Activated CD4-positive, CD25-positive, alpha-beta regulatory T cell treated with anti-CD3 and anti-CD28 coated beads, Interleukin-2, amount 50 U/mL, for 24 hours (primary cell): ENCODE measurements at regions not wholly inside any gene's neighbourhood (a gene's known extent, or its start where the extent isn't known, plus 50 kb on each side); places are given as distances from the start of the nearest gene placed in this dataset.

Source experiments
- ATAC-seq, 2 donors: fragments of 150-1000 bp; cut with Tn5 transposase; one replicate each; pipeline ENCODE4 v1.10.0; 2021; ENCODE audit warnings: mild to moderate bottlenecking in 1 of 2, moderate library complexity in 1 of 2

- no peak for ATAC-seq
Observed at GRCh38 chr13:111476197-111476596, 155.8 kb downstream of the TEX29 start.

GRCh38 chr13:111479412-111479811, 159.0 kb downstream of the TEX29 start:
- ATAC-seq, result no peak

DNA sequence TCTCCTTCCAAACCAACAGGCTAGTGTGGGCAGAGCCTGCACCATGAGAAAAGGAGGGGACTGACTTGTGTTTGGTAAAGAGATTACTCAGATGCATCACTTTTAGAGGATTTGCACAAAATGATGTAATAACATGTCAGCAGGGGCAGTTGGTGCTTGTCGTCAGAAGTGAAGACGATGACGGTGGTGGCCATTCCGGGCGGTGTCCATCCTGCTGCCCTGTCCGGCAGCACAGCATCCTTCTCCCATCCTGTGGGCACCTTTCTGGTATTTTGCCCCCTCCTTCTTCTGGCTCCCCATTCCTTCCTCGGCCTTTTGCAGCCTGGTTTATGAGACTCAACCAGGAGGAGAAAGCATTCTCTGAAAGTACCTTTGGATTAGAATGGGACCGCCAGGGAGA, 160.1 kb downstream of the TEX29 start:
- no peak for ATAC-seq

GRCh38 chr13:111480976-111481375, 160.5 kb downstream of the TEX29 start:
- ATAC-seq, result peak in 1 of 2 donors; percentile 10

- ATAC-seq, result no peak
Observed at GRCh38 chr13:111482126-111482525, 161.7 kb downstream of the TEX29 start.

GRCh38 chr13:111482806-111483620, 162.6 kb downstream of the TEX29 start:
- ATAC-seq, result no peak

- no peak for ATAC-seq
Observed at GRCh38 chr13:111483621-111483987, 163.2 kb downstream of the TEX29 start.

DNA sequence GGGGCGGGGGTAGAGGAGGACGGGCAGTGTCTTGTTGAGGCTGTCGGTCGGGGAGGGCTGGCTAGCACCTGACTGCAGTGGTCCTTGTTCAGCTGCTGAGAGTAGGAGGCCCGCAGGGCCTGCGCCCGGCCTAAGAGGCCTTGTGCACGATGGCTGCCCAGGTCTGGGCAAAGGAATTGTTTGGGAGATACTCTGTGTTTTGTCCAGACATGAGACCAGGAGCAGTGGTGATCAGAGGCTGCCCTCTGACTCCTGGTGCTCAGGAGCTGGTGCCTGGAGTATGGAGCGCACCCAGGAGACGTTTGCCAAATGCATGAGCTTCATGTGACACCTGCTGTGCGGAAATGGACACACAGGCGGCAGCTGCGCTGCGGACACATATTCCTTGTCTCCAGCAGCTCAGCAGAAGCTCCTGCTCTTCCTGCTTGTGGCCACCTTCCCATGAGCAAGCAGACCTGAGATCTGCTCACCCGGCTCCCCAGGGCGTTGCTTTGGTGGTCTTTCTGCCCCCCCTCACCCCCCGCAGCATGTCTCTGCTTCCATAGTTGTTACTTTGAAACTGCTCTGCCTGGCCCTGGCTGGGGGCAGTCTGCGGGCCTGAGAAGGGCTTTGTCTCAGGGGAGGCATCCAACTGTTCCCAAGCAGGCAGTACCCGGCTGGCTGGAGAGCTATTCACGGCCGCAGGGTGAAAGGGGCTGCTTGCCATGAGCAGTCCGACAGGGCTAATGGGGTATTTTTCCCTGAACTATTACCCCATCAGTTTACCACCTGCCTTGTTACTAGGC, 163.9 kb downstream of the TEX29 start:
- no peak for ATAC-seq

DNA sequence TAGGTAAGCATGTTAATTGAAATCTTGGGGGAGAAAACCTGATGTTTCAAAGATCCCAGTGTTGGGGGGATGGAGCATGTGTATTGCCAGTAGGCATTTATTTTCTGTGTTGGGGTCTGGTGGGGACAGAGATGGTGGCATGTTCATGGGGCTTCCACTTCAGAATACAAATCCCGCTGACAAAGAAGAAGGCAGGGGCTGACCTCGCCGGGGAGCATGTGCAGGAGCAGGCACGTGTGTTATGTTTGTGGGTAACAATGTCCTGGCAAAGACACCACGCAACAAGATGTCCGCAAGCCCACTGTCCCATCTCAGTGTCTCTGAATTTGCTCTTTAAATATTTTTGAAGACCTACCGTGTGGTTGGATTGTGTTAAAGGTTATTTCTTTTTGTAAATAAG, 164.5 kb downstream of the TEX29 start:
- no peak for ATAC-seq

- no peak for ATAC-seq
Observed at GRCh38 chr13:111485491-111486250, 165.2 kb downstream of the TEX29 start.

- ATAC-seq, result no peak
Observed at GRCh38 chr13:111486331-111486730, 165.9 kb downstream of the TEX29 start.

DNA sequence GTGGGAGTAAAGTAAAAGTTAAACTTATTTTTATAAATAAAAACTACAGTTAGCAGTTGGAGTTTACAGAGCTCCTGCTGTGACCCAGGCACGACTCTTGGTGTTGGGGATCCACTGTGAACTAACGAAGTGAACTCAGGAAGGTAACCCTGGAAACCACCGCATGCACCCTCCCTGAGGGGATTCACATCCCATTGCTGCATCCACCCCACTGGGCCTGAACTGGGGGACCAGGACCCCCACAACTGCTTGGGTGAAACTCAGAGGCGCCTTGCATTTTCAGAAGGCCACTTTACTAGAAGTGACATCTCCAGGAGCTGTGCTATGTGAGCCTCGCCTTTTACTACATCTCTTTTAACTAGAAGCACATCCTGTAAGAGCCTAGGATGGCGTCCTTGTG, 166.4 kb downstream of the TEX29 start:
- ATAC-seq, result no peak

DNA sequence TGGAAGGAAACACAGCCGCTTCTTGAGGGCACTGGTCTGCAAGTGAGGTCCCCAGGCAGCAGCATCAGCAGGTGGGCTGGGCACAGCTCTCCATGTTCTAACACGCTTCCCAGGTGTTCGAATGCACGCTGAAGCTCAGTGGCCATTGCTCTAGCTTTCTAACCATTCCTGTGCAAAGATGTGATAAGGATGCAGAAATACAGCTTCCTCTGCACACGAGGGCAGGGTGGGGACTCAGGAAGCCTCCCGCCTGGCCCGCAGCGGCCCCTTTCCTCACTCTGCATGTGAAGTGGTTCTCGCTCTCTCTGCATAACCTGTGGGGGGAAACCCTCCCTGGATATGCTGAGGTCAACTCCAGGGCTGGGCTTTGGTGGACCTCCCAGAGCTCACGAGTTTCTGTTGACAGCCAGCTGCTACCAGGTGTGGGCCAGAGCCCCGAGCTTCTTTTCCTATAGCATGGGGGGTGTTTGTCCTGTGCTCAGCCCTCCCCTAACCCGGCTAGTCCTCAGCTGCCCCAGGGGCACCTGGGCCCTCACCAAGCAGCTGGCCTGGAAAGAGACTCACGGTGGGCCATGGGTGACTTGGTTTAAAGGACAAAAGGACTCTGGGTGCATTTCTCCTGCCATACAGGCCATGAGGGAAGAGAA, 168.2 kb downstream of the TEX29 start:
- no peak for ATAC-seq

GRCh38 chr13:111489301-111489700, 168.9 kb downstream of the TEX29 start:
- no peak for ATAC-seq

- no peak for ATAC-seq
Observed at GRCh38 chr13:111490611-111491010, 170.2 kb downstream of the TEX29 start.

DNA sequence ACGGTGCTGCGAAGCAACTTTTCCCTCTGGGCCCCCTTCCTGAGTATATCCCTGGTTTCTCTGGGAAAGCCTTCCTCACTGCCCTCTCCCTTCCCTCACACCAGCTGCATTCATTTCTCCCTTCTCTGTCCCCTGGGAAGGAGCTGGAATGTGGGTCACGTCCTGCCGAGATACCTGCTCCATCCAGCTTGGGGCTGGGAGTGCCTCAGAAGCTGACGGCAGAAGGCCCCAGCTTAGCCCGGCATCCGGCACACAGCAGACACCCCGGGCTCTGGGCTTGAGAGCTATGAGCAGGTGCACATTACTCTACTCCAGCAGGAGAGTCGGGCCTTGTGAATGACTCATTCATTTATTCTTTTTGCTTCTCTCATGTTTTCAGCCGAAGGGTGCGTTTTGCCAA, 170.6 kb downstream of the TEX29 start:
- ATAC-seq, result no peak

GRCh38 chr13:111491659-111492058, 171.2 kb downstream of the TEX29 start:
- no peak for ATAC-seq

DNA sequence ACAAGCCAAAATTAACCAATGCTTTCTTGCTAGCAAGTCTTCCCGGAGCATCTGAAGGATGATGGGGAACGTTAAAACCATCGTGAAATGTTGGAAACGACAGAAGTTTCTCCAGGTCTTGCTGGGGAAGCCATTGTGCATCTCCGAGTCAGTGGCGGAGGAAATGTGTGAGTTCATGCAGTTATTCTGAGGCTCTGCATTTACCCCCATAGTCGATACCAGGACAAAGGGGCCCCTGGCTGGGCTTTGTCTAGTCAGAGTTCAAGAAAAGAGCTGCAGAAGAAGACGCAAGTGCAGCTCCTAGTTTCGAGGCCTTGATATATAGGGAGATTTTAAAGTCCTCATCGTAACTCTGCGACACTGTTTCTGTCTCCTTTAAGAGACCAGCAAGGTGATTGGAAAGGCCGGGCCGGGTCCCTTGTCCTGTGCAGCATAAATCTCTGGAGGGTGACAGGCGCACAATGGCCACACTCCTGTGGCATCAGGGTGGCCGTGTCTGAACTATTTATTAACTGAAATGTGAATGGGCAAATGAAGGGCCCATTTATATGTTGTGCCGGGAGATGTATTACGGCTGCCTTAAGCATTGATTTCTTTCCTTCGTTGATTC, 172.0 kb downstream of the TEX29 start:
- no peak for ATAC-seq

DNA sequence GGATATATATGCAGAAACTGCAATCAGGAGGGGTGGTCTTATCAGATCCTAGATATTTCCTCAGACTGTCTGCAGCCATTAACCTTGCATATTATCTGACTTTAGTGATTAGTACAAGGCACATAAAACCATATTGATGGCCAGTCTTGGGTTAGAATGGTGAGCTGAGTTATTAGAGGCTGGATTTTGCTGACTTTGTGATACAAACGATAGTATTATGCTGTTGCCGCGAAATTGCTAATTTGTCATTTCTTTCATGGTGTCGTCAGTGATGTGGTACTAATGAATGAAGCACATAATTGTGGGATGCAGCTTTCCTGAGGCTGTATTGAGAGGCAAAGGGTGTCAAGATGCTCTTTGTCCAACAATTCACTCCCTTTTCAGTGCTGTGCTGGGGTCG, 172.5 kb downstream of the TEX29 start:
- no peak for ATAC-seq

- no peak for ATAC-seq
Observed at GRCh38 chr13:111493468-111493867, 173.0 kb downstream of the TEX29 start.

DNA sequence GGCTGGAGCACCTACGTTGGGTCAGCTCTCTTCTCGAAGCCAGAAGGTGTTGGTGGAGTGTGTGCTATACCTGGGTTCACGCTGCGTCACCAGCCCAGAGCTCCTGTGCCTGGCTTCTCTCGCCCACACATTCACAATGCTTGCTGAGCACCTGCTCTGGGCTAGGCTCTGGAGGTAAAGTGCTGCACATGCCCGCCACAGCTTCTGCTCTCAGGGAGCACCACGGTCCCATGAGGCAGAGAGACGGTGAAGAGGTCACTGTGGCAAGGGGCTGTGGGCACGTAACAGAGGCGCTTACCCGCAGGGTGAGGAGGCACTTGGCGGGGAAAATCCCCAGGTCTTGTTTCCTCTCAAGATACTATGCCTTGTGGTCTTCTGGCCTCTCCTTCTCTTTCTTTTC, 174.2 kb downstream of the TEX29 start:
- ATAC-seq, result no peak
